Type B pancreatic cell (in vitro differentiated cells): ENCODE measurements at regions not wholly inside any gene's neighbourhood (a gene's known extent, or its start where the extent isn't known, plus 50 kb on each side); places are given as distances from the start of the nearest gene placed in this dataset.

ENCODE experiments used
- DNase-seq: peaks from one replicate; pipeline ENCODE4 v3.0.0; 2021; ENCODE audit warnings: mixed read lengths; ENCODE audit not compliant: unreplicated experiment; ENCODE audit errors: extremely low spot score
- H3K27ac Mint-ChIP-seq: 2 replicates; pipeline ENCODE4 v1.8.0; 2021; ENCODE audit warnings: mild to moderate bottlenecking, mixed read lengths
- H3K27me3 Mint-ChIP-seq: 2 replicates; pipeline ENCODE4 v1.8.0; 2021; ENCODE audit warnings: mixed read lengths
- H3K36me3 Mint-ChIP-seq: 2 replicates; pipeline ENCODE4 v1.8.0; 2021; ENCODE audit warnings: mixed read lengths
- H3K4me1 Mint-ChIP-seq: one replicate; pipeline ENCODE4 v1.8.0; 2021; ENCODE audit warnings: mixed read lengths; ENCODE audit not compliant: unreplicated experiment
- H3K4me3 Mint-ChIP-seq: 2 replicates; pipeline ENCODE4 v1.8.0; 2021; ENCODE audit warnings: mild to moderate bottlenecking, mixed read lengths
- H3K9me3 Mint-ChIP-seq: 2 replicates; pipeline ENCODE4 v1.8.0; 2021; ENCODE audit warnings: mixed read lengths
- TF ChIP-seq, protein P1 (sequence below): fragments of 200-600 bp; sonication (generic); conservative IDR thresholded peaks from 2 replicates; pipeline ENCODE4 v1.5.0; 2021; ENCODE audit warnings: antibody characterized with exemption, mild to moderate bottlenecking

DNA sequence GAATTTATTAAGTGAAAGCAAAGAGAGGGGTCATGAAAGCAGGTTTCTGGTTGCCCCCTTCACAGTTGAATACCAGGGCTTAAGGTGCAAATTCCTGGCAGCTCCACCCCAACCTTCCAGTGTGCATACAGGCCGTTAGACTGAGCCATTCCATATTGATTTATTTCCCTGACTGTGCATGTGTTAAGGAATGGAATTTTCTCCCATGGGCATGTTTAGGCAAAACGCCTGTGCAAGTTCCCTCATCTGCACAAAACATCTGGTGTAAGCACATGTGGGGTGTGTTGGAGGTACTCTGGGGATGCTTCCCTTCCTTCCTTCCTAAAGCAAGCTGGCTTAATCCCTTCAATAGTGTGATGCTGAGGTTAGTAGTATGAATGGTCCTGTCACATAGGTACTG lies 1470.6 kb downstream of the MAT2B start:
- Mint-ChIP-seq H3K27ac (no peak overlapping the region), H3K36me3 (peaks cover 3% of the 10 kb centered on the region), H3K4me3 (no peak overlapping the region), H3K27me3 (no peaks in the 10 kb centered on the region), H3K4me1 (no peaks in the 10 kb centered on the region), H3K9me3 (peaks cover 27% of the 10 kb centered on the region)
- DNase-seq = no peak
- TF ChIP-seq, protein P1, sequence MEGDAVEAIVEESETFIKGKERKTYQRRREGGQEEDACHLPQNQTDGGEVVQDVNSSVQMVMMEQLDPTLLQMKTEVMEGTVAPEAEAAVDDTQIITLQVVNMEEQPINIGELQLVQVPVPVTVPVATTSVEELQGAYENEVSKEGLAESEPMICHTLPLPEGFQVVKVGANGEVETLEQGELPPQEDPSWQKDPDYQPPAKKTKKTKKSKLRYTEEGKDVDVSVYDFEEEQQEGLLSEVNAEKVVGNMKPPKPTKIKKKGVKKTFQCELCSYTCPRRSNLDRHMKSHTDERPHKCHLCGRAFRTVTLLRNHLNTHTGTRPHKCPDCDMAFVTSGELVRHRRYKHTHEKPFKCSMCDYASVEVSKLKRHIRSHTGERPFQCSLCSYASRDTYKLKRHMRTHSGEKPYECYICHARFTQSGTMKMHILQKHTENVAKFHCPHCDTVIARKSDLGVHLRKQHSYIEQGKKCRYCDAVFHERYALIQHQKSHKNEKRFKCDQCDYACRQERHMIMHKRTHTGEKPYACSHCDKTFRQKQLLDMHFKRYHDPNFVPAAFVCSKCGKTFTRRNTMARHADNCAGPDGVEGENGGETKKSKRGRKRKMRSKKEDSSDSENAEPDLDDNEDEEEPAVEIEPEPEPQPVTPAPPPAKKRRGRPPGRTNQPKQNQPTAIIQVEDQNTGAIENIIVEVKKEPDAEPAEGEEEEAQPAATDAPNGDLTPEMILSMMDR = no peak

DNA sequence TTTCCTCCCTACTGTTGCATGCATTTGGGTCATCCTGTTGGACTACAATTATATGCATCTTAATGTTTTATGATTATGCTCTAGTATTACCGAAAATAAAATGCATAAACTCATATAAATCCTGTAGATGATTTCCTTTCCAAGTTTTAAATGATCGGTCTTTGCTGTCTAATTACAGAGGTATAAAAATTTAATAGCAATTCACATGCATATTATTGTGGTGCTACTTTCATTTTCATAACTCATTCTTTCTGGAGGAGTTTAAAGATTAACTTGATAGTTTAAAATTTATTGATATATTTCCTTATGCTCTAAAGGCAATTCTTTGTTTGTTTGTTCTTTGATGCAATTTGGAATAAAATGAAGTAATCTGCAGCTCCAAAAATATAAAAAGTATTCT lies 1475.1 kb downstream of the MAT2B start:
- TF ChIP-seq, protein P1 = no peak
- Mint-ChIP-seq H3K36me3 (peaks cover 3% of the 10 kb centered on the region), H3K9me3 (peaks cover 19% of the 10 kb centered on the region), H3K4me3 (no peak overlapping the region), H3K4me1 (no peaks in the 10 kb centered on the region), H3K27ac (no peak overlapping the region), H3K27me3 (no peaks in the 10 kb centered on the region)
- DNase-seq = no peak

DNA sequence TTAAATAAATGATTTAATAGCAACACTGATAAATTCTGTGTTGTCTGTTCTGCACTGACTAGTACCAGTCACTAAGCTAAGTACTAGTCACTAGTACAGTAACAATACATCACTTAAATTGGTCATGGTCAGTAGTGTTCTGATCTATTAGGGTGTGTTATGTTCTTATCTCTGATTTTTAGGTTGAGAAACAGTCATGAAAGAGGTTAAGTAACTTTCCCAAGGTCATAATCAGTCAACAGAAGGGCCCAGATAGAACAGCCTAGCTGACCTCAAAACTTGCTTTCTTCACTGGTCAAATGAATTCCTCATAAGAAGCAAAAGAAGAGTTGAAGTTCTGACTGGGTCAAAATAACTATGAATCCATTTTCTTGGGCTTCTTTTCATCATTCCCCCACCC lies 1492.7 kb downstream of the MAT2B start:
- Mint-ChIP-seq H3K27me3 (no peaks in the 10 kb centered on the region), H3K27ac (no peak overlapping the region), H3K36me3 (no peaks in the 10 kb centered on the region), H3K4me3 (no peak overlapping the region), H3K4me1 (no peaks in the 10 kb centered on the region), H3K9me3 (no peaks in the 10 kb centered on the region)
- TF ChIP-seq, protein P1 = no peak
- DNase-seq = no peak

DNA sequence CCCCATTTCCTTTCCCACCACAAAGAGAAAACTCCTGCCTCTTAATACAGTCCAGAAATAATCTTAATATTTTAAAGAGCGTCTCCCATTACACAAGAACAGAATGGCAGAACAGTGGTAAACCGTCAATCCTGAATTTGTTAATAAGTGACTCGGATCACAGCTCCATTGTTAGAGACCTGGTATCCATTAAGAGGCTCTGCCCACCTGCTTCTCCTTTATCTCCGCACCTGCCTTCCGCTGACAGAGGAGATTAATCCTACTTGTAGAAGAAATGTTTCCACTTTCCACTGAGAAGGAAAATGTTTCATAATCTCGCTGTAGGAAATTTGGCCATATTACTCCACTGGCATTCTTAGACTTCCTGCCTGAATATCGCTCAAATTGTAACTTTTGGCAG lies 1493.2 kb downstream of the MAT2B start:
- no peaks in the 10 kb centered on the region for H3K36me3 Mint-ChIP-seq
- TF ChIP-seq, protein P1 = no peak
- no peaks in the 10 kb centered on the region for H3K4me1 Mint-ChIP-seq
- H3K27me3 Mint-ChIP-seq = no peaks in the 10 kb centered on the region
- DNase-seq = no peak
- no peaks in the 10 kb centered on the region for H3K9me3 Mint-ChIP-seq
- no peak overlapping the region for H3K4me3 Mint-ChIP-seq
- H3K27ac Mint-ChIP-seq = no peak overlapping the region

DNA sequence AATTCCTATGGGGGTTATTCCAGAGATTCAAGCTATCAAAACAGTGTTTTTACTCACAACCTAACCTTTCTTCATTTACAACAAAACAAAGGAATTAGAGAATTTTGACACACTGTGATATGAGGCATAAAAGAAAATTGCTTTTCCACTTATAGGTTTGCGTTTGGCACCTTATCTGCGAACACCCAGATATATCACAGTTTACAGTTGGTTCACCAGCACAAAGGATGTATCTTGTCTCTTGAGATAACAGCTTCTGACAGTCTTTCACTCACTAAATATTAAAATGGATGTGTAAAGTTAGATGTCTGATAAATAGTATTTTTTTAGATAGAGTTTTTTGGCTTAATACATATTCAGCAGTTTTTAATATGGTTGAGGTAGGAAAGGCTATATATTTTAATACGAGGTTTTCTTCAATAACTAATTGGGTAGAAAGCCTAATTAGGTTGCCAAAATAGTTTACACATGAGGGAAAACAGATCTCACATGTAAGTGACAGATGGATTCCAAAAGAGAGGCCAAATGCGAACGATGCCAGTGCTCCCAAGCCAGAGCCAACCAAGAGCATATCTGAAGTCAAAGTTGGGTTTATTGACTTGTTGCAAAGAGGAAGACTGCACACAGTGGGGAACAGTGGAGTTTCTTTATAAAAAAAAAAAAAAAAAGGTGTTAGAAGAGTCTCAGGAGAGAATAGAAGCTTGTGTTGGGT lies 1495.2 kb downstream of the MAT2B start:
- no peaks in the 10 kb centered on the region for H3K36me3 Mint-ChIP-seq
- no peaks in the 10 kb centered on the region for H3K9me3 Mint-ChIP-seq
- H3K4me1 Mint-ChIP-seq = no peaks in the 10 kb centered on the region
- H3K27ac Mint-ChIP-seq = no peak overlapping the region
- no peak overlapping the region for H3K4me3 Mint-ChIP-seq
- no peaks in the 10 kb centered on the region for H3K27me3 Mint-ChIP-seq
- DNase-seq = no peak
- TF ChIP-seq, protein P1 = no peak
